ENCODE measurements at regions not wholly inside any gene's neighbourhood (a gene's known extent, or its start where the extent isn't known, plus 50 kb on each side); places are given as distances from the start of the nearest gene placed in this dataset.

- no peak for DNase-seq (ENCODE audit: low spot score)
These were observed 186.1 kb upstream of the CAMK1G start for GRCh38 chr1:209397371-209397770.

GRCh38 chr1:209397910-209398309, 185.6 kb upstream of the CAMK1G start:
- DNase-seq (ENCODE audit: low spot score), result no peak

GRCh38 chr1:209398313-209398991, 185.1 kb upstream of the CAMK1G start:
- DNase-seq (ENCODE audit: low spot score), result no peak

GRCh38 chr1:209399800-209400199, 183.7 kb upstream of the CAMK1G start:
- DNase-seq (ENCODE audit: low spot score), result no peak

- no peak for DNase-seq (ENCODE audit: low spot score)
These were observed 182.9 kb upstream of the CAMK1G start for GRCh38 chr1:209400351-209401220.

GRCh38 chr1:209402697-209403096, 180.8 kb upstream of the CAMK1G start:
- DNase-seq (ENCODE audit: low spot score), result no peak

GRCh38 chr1:209403921-209404320, 179.6 kb upstream of the CAMK1G start:
- DNase-seq (ENCODE audit: low spot score), result peak; percentile 5

- peak; percentile 22 for DNase-seq (ENCODE audit: low spot score)
These were observed 178.9 kb upstream of the CAMK1G start for GRCh38 chr1:209404577-209404976.

GRCh38 chr1:209405183-209405814, 178.2 kb upstream of the CAMK1G start:
- DNase-seq (ENCODE audit: low spot score), result peak; percentile 13

GRCh38 chr1:209406168-209406567, 177.3 kb upstream of the CAMK1G start:
- no peak for DNase-seq (ENCODE audit: low spot score)

GRCh38 chr1:209406595-209406994, 176.9 kb upstream of the CAMK1G start:
- no peak for DNase-seq (ENCODE audit: low spot score)

GRCh38 chr1:209409780-209410179, 173.7 kb upstream of the CAMK1G start:
- DNase-seq (ENCODE audit: low spot score), result no peak

- DNase-seq (ENCODE audit: low spot score), result no peak
These were observed 172.0 kb upstream of the CAMK1G start for GRCh38 chr1:209411491-209411929.

GRCh38 chr1:209412036-209412435, 171.5 kb upstream of the CAMK1G start:
- DNase-seq (ENCODE audit: low spot score), result no peak

GRCh38 chr1:209412566-209412965, 170.9 kb upstream of the CAMK1G start:
- DNase-seq (ENCODE audit: low spot score), result no peak

GRCh38 chr1:209413062-209413461, 170.5 kb upstream of the CAMK1G start:
- DNase-seq (ENCODE audit: low spot score), result no peak

GRCh38 chr1:209414803-209415329, 168.6 kb upstream of the CAMK1G start:
- DNase-seq (ENCODE audit: low spot score), result no peak

GRCh38 chr1:209416039-209416438, 167.5 kb upstream of the CAMK1G start:
- no peak for DNase-seq (ENCODE audit: low spot score)

- DNase-seq (ENCODE audit: low spot score), result no peak
These were observed 166.8 kb upstream of the CAMK1G start for GRCh38 chr1:209416716-209417115.

- no peak for DNase-seq (ENCODE audit: low spot score)
These were observed 165.8 kb upstream of the CAMK1G start for GRCh38 chr1:209417761-209418160.

- no peak for DNase-seq (ENCODE audit: low spot score)
These were observed 163.2 kb upstream of the CAMK1G start for GRCh38 chr1:209420276-209420675.

GRCh38 chr1:209421186-209421585, 162.3 kb upstream of the CAMK1G start:
- DNase-seq (ENCODE audit: low spot score), result no peak

Measured in HT-29 (cell line).